Right renal cortex interstitium (tissue), 3 donors: ENCODE measurements at regions not wholly inside any gene's neighbourhood (a gene's known extent, or its start where the extent isn't known, plus 50 kb on each side); places are given as distances from the start of the nearest gene placed in this dataset.
"Not testable (repeated sequence)": the region's sequence is repeated elsewhere in the genome, so short reads cannot be mapped to it uniquely, and the experiment has no call there.

Experiments used
- DNase-seq, 3 donors: peaks; one replicate each; pipeline ENCODE4 v3.0.0-alpha.2; 2013; ENCODE audit warnings: low read depth in 3 of 3, low spot score in 2 of 3

- no peak for DNase-seq
Measured at GRCh38 chr13:38283346-38283745, 66.3 kb upstream of the UFM1 start.

- no peak for DNase-seq
Measured at GRCh38 chr13:38265132-38265497, 84.5 kb upstream of the UFM1 start.

- DNase-seq = no peak
Measured at GRCh38 chr13:38264363-38265131, 85.1 kb upstream of the UFM1 start.

GRCh38 chr13:38262211-38262610, 87.4 kb upstream of the UFM1 start:
- no peak for DNase-seq

- no peak for DNase-seq
Measured at GRCh38 chr13:38255600-38255999, 94.1 kb upstream of the UFM1 start.

- no peak for DNase-seq
Measured at GRCh38 chr13:38239874-38240273, 109.8 kb upstream of the UFM1 start.

GRCh38 chr13:38228322-38228721, 121.3 kb upstream of the UFM1 start:
- DNase-seq = no peak

- no peak for DNase-seq
Measured at GRCh38 chr13:38226496-38226895, 123.2 kb upstream of the UFM1 start.

- DNase-seq = peak in 2 of 3 donors; percentile 12 to 34
Measured at GRCh38 chr13:38223089-38223488, 126.6 kb upstream of the UFM1 start.

- not testable (repeated sequence) for DNase-seq
Measured at GRCh38 chr13:38221120-38221519, 128.5 kb upstream of the UFM1 start.

GRCh38 chr13:38216181-38216580, 133.5 kb upstream of the UFM1 start:
- DNase-seq = no peak

GRCh38 chr13:38213314-38213713, 136.3 kb upstream of the UFM1 start:
- no peak for DNase-seq

GRCh38 chr13:38210928-38211596, 138.6 kb upstream of the UFM1 start:
- DNase-seq = no peak

- DNase-seq = no peak
Measured at GRCh38 chr13:38204556-38204955, 145.1 kb upstream of the UFM1 start.

GRCh38 chr13:38202740-38203139, 146.9 kb upstream of the UFM1 start:
- DNase-seq = no peak

- no peak for DNase-seq
Measured at GRCh38 chr13:38191016-38191415, 158.6 kb upstream of the UFM1 start.

- no peak for DNase-seq
Measured at GRCh38 chr13:38180670-38181069, 169.0 kb upstream of the UFM1 start.

- no peak for DNase-seq
Measured at GRCh38 chr13:38180126-38180525, 169.5 kb upstream of the UFM1 start.

GRCh38 chr13:38176664-38177063, 173.0 kb upstream of the UFM1 start:
- DNase-seq = no peak

- DNase-seq = no peak
Measured at GRCh38 chr13:38173403-38173802, 176.2 kb upstream of the UFM1 start.

- no peak for DNase-seq
Measured at GRCh38 chr13:38167164-38167822, 182.4 kb upstream of the UFM1 start.

GRCh38 chr13:38166116-38166515, 183.5 kb upstream of the UFM1 start:
- no peak for DNase-seq
